ENCODE measurements at regions not wholly inside any gene's neighbourhood (a gene's known extent, or its start where the extent isn't known, plus 50 kb on each side); places are given as distances from the start of the nearest gene placed in this dataset.

DNA sequence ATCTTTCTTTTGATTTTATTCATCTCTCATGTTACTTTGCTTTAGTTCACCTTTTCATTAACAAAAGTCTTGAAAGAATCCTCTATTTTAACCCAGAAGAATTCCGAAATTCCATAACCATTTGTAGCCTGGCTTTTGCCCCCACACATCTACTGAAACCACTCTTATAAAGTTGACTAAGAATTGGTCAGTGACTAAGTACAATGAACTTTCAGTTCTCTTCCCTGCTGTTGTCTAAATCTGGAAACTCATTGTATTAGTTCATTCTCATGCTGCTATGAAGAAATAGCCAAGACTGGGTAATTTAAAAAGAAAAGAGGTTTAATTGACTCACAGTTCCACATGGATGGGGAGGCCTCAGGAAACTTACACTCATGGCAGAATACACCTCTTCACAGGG is 49.9 kb upstream of the PNPT1 start:
- Histone ChIP-seq H4K20me1 (ENCODE audit: insufficient read depth, low read length) (no peaks in the 10 kb centered on the region), H3K27ac (ENCODE audit: low read depth, low read length, poor library complexity, severe bottlenecking) (no peak overlapping the region), H3K36me3 (ENCODE audit: insufficient read depth, low read length) (no peaks in the 10 kb centered on the region), H3K4me3 (ENCODE audit: low read depth, low read length, poor library complexity, severe bottlenecking) (no peak overlapping the region), H2AFZ (ENCODE audit: low read length) (no peak overlapping the region), H3K9me2 (ENCODE audit: insufficient read depth, low read length) (no peaks in the 10 kb centered on the region), H3K4me1 (ENCODE audit: insufficient read depth, low read length, poor library complexity, severe bottlenecking) (no peaks in the 10 kb centered on the region), H3K79me2 (ENCODE audit: insufficient read depth, low read depth, low read length) (no peaks in the 10 kb centered on the region), H3K4me2 (ENCODE audit: low read length) (no peak overlapping the region), H3K9me3 (ENCODE audit: low read length) (no peaks in the 10 kb centered on the region)
- intact Hi-C loops (cut with micrococcal nuclease; ENCODE audit: unreplicated experiment): no loop called here
- POLR2A ChIA-PET: interaction anchor here (0.5 kb wide), 1 partner anchor 1101 kb away, joined by 3 read pairs; no protein-coding TSS in a partner anchor
- no TSS peak for BruUV-seq (replicated peaks)
- no peak for DNase-seq (ENCODE audit: low spot score)
- TF ChIP-seq, protein P1, sequence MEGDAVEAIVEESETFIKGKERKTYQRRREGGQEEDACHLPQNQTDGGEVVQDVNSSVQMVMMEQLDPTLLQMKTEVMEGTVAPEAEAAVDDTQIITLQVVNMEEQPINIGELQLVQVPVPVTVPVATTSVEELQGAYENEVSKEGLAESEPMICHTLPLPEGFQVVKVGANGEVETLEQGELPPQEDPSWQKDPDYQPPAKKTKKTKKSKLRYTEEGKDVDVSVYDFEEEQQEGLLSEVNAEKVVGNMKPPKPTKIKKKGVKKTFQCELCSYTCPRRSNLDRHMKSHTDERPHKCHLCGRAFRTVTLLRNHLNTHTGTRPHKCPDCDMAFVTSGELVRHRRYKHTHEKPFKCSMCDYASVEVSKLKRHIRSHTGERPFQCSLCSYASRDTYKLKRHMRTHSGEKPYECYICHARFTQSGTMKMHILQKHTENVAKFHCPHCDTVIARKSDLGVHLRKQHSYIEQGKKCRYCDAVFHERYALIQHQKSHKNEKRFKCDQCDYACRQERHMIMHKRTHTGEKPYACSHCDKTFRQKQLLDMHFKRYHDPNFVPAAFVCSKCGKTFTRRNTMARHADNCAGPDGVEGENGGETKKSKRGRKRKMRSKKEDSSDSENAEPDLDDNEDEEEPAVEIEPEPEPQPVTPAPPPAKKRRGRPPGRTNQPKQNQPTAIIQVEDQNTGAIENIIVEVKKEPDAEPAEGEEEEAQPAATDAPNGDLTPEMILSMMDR (conservative IDR thresholded peaks at IDR 0.05; ENCODE audit: low read length): no peak
- TF ChIP-seq EZH2phosphoT487 (IDR thresholded peaks at IDR 0.05; ENCODE audit: borderline replicate concordance, low read depth, low read length): no peak
- CTCF ChIA-PET (ENCODE audit: unreplicated experiment): no interaction called here
